Activated CD4-positive, alpha-beta T cell treated with anti-CD3 and anti-CD28 coated beads, Interleukin-2, amount 10 ng/mL, durations not matched to agents 7 days and 5 days (primary cell): ENCODE measurements at regions not wholly inside any gene's neighbourhood (a gene's known extent, or its start where the extent isn't known, plus 50 kb on each side); places are given as distances from the start of the nearest gene placed in this dataset.

ENCODE experiments used
- CTCF ChIA-PET: fragments of 350-600 bp; sonication (Branson Sonifier 250); formaldehyde crosslinking; loops from one replicate; lab custom pipeline; 2021; ENCODE audit warnings: antibody characterized with exemption; lab: Charles Lee
- POLR2A ChIA-PET: fragments of 350-600 bp; sonication (Branson Sonifier 250); formaldehyde crosslinking; loops from one replicate; lab custom pipeline; 2021; ENCODE audit warnings: antibody characterized with exemption; lab: Charles Lee
- DNase-seq: peaks from one replicate; pipeline ENCODE4 v3.0.0-alpha.2; 2020
- H3K27ac Mint-ChIP-seq: one replicate; pipeline ENCODE4 v1.8.0; 2021; ENCODE audit warnings: mild to moderate bottlenecking, moderate library complexity, mixed read lengths
- H3K27me3 Mint-ChIP-seq: one replicate; pipeline ENCODE4 v1.8.0; 2021; ENCODE audit warnings: mixed read lengths
- H3K36me3 Mint-ChIP-seq: one replicate; pipeline ENCODE4 v1.8.0; 2021; ENCODE audit warnings: low read depth, mixed read lengths
- H3K4me1 Mint-ChIP-seq: one replicate; pipeline ENCODE4 v1.8.0; 2021; ENCODE audit warnings: mixed read lengths
- H3K4me3 Mint-ChIP-seq: one replicate; pipeline ENCODE4 v1.8.0; 2021; ENCODE audit warnings: mild to moderate bottlenecking, moderate library complexity, mixed read lengths
- H3K9me3 Mint-ChIP-seq: one replicate; pipeline ENCODE4 v1.8.0; 2021; ENCODE audit warnings: mixed read lengths

GRCh38 chr1:82260051-82260450 is 459.3 kb downstream of the ADGRL2 start:
- Mint-ChIP-seq H3K27ac (no peak overlapping the region), H3K27me3 (no peaks in the 10 kb centered on the region), H3K9me3 (no peaks in the 10 kb centered on the region), H3K4me3 (no peak overlapping the region), H3K36me3 (no peaks in the 10 kb centered on the region), H3K4me1 (no peaks in the 10 kb centered on the region)
- DNase-seq, result no peak
- ChIA-PET CTCF (interaction anchor here (1.7 kb wide), 1 partner anchor 9 kb away, joined by 3 read pairs; no protein-coding TSS in a partner anchor), POLR2A (no interaction called here)

DNA sequence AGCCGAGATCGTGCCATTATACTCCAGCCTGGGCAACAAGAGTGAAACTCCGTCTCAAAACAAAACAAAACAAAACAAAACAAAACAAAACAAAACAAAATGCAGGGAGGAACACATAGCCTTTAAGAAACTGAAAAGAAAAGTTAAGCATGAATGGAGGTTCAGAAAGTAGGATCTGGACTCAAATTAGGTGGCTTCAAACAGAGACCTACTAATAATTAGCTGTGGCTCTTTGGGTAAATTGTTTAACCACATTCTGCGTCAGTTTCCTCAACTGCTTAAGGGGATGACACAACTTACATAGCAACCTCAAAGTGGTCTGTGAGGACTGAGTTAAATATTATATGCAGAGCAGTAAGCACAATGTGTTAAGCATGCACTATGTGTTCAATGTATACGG is 458.2 kb downstream of the ADGRL2 start:
- no peaks in the 10 kb centered on the region for H3K4me1 Mint-ChIP-seq
- DNase-seq, result no peak
- ChIA-PET CTCF (interaction anchor here (1.7 kb wide), 1 partner anchor 10 kb away, joined by 3 read pairs; no protein-coding TSS in a partner anchor), POLR2A (no interaction called here)
- no peaks in the 10 kb centered on the region for H3K27me3 Mint-ChIP-seq
- no peaks in the 10 kb centered on the region for H3K9me3 Mint-ChIP-seq
- no peak overlapping the region for H3K27ac Mint-ChIP-seq
- H3K36me3 Mint-ChIP-seq, result no peaks in the 10 kb centered on the region
- H3K4me3 Mint-ChIP-seq, result no peak overlapping the region

- no peak for DNase-seq
- Mint-ChIP-seq H3K36me3 (no peaks in the 10 kb centered on the region), H3K27me3 (no peaks in the 10 kb centered on the region), H3K4me3 (no peak overlapping the region), H3K4me1 (no peaks in the 10 kb centered on the region), H3K9me3 (peaks cover 5% of the 10 kb centered on the region), H3K27ac (no peak overlapping the region)
- POLR2A ChIA-PET, result no interaction called here
- CTCF ChIA-PET, result interaction anchor here (0.7 kb wide), 1 partner anchor 1900 kb away, joined by 3 read pairs; no protein-coding TSS in a partner anchor
Measured at GRCh38 chr1:82246050-82246449, 445.3 kb downstream of the ADGRL2 start.

- POLR2A ChIA-PET, result no interaction called here
- Mint-ChIP-seq H3K4me1 (no peaks in the 10 kb centered on the region), H3K36me3 (no peaks in the 10 kb centered on the region), H3K27ac (no peak overlapping the region), H3K4me3 (no peak overlapping the region), H3K9me3 (peaks cover 7% of the 10 kb centered on the region), H3K27me3 (no peaks in the 10 kb centered on the region)
- DNase-seq, result no peak
- CTCF ChIA-PET, result no interaction called here
Measured at GRCh38 chr1:82245345-82246014, 444.7 kb downstream of the ADGRL2 start.

- no peaks in the 10 kb centered on the region for H3K4me1 Mint-ChIP-seq
Measured at GRCh38 chr1:82240571-82240970, 439.8 kb downstream of the ADGRL2 start.

DNA sequence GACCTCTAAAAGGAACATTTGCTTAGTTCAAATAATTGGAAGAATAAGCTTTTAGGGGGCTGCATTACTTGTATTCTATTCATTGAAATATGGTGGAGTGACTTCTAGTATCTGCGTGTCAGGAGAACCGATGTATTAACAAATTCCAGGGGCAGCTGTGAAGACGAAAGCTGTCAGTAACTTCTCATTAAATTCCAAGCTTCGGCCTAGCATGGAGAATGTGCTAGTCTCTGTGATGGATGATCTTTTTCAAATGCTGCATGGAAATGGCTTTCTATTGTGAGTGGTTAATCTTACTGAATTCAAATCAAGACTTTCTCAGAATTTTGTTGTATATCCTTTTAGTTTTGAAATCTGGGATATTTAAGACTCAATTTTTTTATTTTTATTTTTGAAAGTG is 429.9 kb downstream of the ADGRL2 start:
- no peak for DNase-seq
- no peaks in the 10 kb centered on the region for H3K36me3 Mint-ChIP-seq
- ChIA-PET CTCF (no interaction called here), POLR2A (no interaction called here)
- H3K4me3 Mint-ChIP-seq, result no peak overlapping the region
- H3K27ac Mint-ChIP-seq, result no peak overlapping the region
- H3K9me3 Mint-ChIP-seq, result no peaks in the 10 kb centered on the region
- H3K4me1 Mint-ChIP-seq, result no peaks in the 10 kb centered on the region
- no peaks in the 10 kb centered on the region for H3K27me3 Mint-ChIP-seq

More at GRCh38 chr1:82240571-82240970, 439.8 kb downstream of the ADGRL2 start:
- Mint-ChIP-seq H3K36me3 (no peaks in the 10 kb centered on the region), H3K4me3 (no peak overlapping the region), H3K9me3 (peaks cover 6% of the 10 kb centered on the region), H3K27ac (no peak overlapping the region), H3K27me3 (no peaks in the 10 kb centered on the region)
- ChIA-PET POLR2A (no interaction called here), CTCF (no interaction called here)
- DNase-seq, result no peak

DNA sequence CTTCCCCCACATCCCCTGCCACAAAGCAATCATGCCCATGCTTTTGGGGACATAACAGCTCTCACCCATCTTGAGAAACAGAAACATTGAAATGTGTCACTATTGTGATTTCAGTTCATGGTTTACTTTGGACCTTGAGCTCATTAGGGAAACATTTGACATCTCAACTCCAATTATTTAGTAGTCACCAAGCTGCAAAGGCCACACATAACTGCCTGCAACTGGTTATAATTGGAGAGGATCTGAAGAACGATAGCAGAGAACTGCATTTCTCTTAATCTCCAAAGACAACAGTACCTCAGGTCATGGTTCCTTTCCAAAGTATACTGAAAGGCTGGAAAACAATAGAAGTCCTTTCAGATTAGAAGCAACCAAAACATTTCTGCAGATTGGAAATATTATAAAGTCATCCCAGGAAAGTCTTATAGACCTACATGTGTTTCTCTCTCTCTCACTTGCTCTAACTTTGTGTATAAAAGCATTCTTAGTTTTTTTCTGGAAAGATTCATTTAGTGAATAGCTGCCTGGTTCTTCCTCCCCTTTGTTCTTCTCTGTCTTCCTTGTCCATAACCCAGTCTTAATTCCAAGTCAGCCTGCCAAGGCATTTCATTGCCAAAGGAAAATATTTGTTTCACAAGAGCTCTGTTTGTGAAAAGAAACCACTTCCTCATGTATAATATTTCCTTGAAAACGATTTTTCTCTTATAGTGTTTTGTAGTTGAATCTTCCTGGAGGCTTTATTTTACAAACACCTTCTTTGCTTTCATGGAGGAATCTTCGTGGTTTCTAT is 426.8 kb downstream of the ADGRL2 start:
- no peaks in the 10 kb centered on the region for H3K9me3 Mint-ChIP-seq
- no peak overlapping the region for H3K4me3 Mint-ChIP-seq
- H3K27ac Mint-ChIP-seq, result no peak overlapping the region
- H3K36me3 Mint-ChIP-seq, result no peaks in the 10 kb centered on the region
- no peak for DNase-seq
- H3K27me3 Mint-ChIP-seq, result no peaks in the 10 kb centered on the region
- ChIA-PET POLR2A (no interaction called here), CTCF (no interaction called here)
- no peaks in the 10 kb centered on the region for H3K4me1 Mint-ChIP-seq

GRCh38 chr1:82226186-82226505 is 425.4 kb downstream of the ADGRL2 start:
- DNase-seq, result no peak
- Mint-ChIP-seq H3K36me3 (no peaks in the 10 kb centered on the region), H3K9me3 (no peaks in the 10 kb centered on the region), H3K4me1 (no peaks in the 10 kb centered on the region), H3K27ac (no peak overlapping the region), H3K4me3 (no peak overlapping the region), H3K27me3 (no peaks in the 10 kb centered on the region)
- CTCF ChIA-PET, result no interaction called here
- POLR2A ChIA-PET, result no interaction called here

GRCh38 chr1:82225421-82226185 is 424.9 kb downstream of the ADGRL2 start:
- ChIA-PET CTCF (no interaction called here), POLR2A (no interaction called here)
- H3K4me1 Mint-ChIP-seq, result no peaks in the 10 kb centered on the region
- H3K4me3 Mint-ChIP-seq, result no peak overlapping the region
- H3K9me3 Mint-ChIP-seq, result no peaks in the 10 kb centered on the region
- H3K27ac Mint-ChIP-seq, result no peak overlapping the region
- H3K27me3 Mint-ChIP-seq, result no peaks in the 10 kb centered on the region
- H3K36me3 Mint-ChIP-seq, result no peaks in the 10 kb centered on the region
- DNase-seq, result no peak

DNA sequence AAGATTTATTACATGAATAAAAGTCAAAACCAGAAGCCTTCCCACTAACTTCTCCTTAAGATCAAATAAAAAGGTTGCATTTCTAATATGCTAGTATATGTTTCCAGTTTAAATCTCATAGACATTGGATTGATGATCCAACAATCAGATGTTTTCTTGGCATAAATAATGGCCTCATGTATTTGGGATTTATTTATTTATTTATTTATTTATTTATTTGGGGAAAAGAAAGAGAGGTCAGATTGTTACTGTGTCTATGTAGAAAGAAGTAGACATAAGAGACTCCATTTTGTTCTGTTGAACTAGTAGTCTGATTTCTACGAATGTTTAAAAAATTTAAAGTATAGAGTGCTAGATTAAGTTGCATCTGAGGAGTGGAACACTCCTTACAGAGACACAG is 422.4 kb downstream of the ADGRL2 start:
- no peak overlapping the region for H3K27ac Mint-ChIP-seq
- no peaks in the 10 kb centered on the region for H3K27me3 Mint-ChIP-seq
- no peak overlapping the region for H3K4me3 Mint-ChIP-seq
- H3K9me3 Mint-ChIP-seq, result no peaks in the 10 kb centered on the region
- POLR2A ChIA-PET, result no interaction called here
- no peaks in the 10 kb centered on the region for H3K4me1 Mint-ChIP-seq
- DNase-seq, result no peak
- no peaks in the 10 kb centered on the region for H3K36me3 Mint-ChIP-seq
- CTCF ChIA-PET, result no interaction called here

DNA sequence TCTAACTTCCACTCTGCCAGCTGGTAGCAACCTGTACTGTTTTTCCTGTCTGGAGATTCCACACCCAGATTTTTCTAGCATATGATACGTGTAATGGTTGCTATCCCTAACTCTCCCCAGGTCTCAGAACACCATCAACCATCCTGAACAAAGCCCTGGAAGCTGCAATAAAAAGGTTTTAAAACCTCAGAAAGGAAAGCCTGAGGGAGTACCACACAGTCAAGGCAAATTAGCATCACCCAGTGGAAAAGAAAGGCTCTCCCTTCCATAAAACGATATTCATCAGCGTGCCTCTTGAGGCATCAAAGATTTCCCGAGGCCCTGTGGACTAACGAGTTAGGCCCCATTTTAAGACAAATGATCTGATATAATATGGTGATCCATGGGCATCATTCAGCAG is 421.0 kb downstream of the ADGRL2 start:
- no peak for DNase-seq
- Mint-ChIP-seq H3K4me1 (no peaks in the 10 kb centered on the region), H3K4me3 (no peak overlapping the region), H3K36me3 (no peaks in the 10 kb centered on the region), H3K9me3 (no peaks in the 10 kb centered on the region), H3K27me3 (no peaks in the 10 kb centered on the region), H3K27ac (no peak overlapping the region)
- POLR2A ChIA-PET, result no interaction called here
- CTCF ChIA-PET, result no interaction called here

- no peak overlapping the region for H3K27ac Mint-ChIP-seq
- CTCF ChIA-PET, result no interaction called here
- no peaks in the 10 kb centered on the region for H3K36me3 Mint-ChIP-seq
- H3K4me3 Mint-ChIP-seq, result no peak overlapping the region
- POLR2A ChIA-PET, result no interaction called here
- no peak for DNase-seq
- no peaks in the 10 kb centered on the region for H3K4me1 Mint-ChIP-seq
- no peaks in the 10 kb centered on the region for H3K9me3 Mint-ChIP-seq
- H3K27me3 Mint-ChIP-seq, result no peaks in the 10 kb centered on the region
Measured at GRCh38 chr1:82220754-82221153, 420.0 kb downstream of the ADGRL2 start.

- Mint-ChIP-seq H3K4me1 (no peaks in the 10 kb centered on the region), H3K4me3 (no peak overlapping the region), H3K9me3 (no peaks in the 10 kb centered on the region), H3K27ac (no peak overlapping the region), H3K27me3 (no peaks in the 10 kb centered on the region), H3K36me3 (no peaks in the 10 kb centered on the region)
- ChIA-PET POLR2A (interaction anchor here (0.6 kb wide), 1 partner anchor 239 kb away, joined by 3 read pairs; no protein-coding TSS in a partner anchor), CTCF (no interaction called here)
- no peak for DNase-seq
Measured at GRCh38 chr1:82219841-82220240, 419.1 kb downstream of the ADGRL2 start.
